ENCODE measurements at regions not wholly inside any gene's neighbourhood (a gene's known extent, or its start where the extent isn't known, plus 50 kb on each side); places are given as distances from the start of the nearest gene placed in this dataset.

DNA sequence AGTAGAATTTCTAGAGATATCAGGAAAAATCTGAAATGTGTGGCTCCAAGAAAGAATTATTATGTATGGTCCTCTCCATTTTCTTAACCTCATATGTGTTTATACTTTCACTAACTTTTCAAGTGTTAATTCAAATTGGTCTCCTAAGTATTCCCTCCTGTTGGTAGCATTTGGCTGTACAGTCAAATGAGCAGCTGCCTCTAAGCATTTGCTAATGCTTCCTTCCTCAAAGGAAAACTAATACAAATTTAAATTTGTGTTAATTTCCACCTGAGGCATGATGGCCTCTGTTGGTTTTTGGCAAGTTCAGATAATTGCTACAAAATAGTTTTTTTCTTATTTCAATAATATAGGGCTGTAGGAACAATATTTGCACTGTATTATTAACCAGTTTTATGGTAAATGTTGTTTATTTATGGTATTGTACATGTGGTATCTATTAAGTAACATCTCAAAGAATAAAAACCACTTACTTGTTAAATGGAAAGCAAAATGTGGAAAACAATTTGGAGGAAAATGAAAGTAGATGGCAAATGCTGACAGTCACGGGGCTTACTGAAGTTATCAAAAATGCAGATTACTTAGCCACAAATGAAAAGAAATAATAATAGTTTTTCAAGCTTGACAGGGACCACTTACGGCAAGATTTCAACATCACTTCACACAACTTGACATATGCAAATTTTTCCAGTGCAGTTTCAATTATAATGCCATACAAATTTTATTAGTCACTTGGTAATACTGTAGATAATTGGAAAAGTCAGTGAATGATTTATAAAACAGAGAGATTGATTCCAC, 299.3 kb upstream of the MEOX2 start:
- DNase-seq = no peak

DNA sequence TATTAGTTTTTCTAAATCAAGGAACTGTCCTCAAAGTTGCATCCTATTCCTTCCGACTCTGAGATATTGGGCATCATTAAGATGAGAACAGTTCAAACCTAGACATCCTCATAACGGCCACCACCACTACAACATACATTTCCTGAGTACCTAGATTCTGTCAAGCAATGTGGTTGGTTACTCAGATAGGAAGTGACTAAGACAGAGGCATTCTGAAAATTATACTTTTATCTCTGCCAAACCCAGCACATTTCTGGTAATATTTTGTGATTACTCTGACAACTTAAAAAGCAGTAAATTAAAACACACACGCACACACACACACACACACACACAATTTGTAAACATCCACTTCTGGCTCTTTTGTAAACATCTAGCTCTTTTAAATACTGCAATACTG, 291.2 kb upstream of the MEOX2 start:
- no peak for DNase-seq

DNA sequence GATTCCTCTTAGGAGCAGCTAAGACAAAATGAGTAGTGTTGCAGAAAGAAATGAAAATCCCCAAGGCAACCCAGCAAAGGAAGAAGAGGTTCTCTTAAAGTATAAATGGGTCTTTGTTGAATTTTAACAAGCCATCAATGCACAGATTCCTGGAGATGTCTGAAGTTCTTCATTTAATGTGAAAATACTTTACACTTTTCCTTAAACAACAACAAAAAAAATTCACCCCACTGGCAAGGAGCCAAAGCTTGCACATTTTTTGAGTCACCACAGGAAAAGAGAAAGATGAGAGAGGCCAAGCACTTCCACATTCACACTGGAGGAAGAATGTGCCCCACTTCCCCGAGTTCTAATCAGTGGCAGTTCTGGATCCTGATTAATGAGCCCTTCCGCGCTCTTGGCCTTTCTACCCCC, 286.4 kb upstream of the MEOX2 start:
- no peak for DNase-seq

GRCh38 chr7:15967551-15967950, 281.1 kb upstream of the MEOX2 start:
- DNase-seq = no peak

- no peak for DNase-seq
These were observed 280.6 kb upstream of the MEOX2 start for GRCh38 chr7:15967121-15967520.

GRCh38 chr7:15963206-15963605, 276.7 kb upstream of the MEOX2 start:
- DNase-seq = no peak

GRCh38 chr7:15954671-15955354, 268.3 kb upstream of the MEOX2 start:
- DNase-seq = no peak

- DNase-seq = no peak
These were observed 263.8 kb upstream of the MEOX2 start for GRCh38 chr7:15950299-15950698.

DNA sequence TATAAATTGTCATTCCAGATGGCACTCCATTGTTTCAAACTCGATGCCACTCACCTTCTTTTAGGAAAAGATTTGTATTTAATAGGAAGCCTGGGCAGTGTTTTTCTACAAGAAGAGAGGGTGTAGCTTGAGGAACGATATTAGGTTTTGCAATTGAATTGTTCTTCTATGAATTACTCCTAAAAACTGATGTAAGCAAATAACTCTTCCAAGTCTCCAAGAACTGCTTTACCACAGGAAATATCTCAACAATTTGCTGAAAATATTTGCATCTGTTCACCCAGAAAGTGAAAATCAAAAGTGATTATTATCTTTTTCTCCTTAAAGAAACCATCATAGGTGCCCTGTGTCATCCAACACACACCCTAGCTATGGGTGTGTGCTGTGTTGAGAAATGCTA, 261.3 kb upstream of the MEOX2 start:
- no peak for DNase-seq

- no peak for DNase-seq
These were observed 251.6 kb upstream of the MEOX2 start for GRCh38 chr7:15938115-15938514.

DNA sequence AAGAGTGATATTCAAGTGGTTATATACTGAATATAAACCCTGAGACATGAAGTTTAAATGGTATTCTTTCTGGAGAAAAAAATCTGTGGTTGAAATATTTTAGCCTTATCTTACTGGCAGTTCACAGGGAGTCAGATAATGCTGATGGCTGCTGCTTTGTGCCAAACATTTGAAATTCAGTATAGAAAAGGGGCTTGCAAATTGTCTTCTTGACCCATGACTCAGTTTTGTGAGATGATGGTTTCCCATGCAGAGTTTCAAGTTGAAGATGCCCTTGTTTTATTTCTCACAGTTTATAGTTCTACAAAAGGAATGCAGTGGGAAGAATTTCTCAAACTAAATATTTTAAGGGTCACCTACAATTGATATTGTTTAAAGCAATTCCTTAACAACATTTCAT, 251.1 kb upstream of the MEOX2 start:
- no peak for DNase-seq

DNA sequence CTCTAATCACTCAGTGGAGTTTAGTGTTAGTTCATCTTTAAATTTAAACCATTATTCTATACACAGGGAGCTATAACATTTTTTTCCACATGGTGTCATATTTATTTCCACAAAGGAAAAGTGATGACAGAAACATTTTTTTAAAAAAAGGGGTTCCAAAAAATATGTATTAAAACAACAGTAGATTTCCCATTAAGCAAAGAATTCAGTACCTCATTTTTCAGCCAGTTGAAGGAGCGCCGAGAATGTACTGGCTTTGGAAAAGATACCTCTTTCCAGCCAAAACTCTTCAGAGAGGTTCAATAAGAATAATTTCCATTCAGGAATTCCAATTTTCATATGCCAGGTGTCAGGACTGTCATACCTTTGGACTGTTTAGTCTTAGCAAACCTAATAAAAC, 250.5 kb upstream of the MEOX2 start:
- no peak for DNase-seq

GRCh38 chr7:15932318-15932717, 245.8 kb upstream of the MEOX2 start:
- no peak for DNase-seq

- DNase-seq = no peak
These were observed 242.9 kb upstream of the MEOX2 start for GRCh38 chr7:15929411-15929810.

DNA sequence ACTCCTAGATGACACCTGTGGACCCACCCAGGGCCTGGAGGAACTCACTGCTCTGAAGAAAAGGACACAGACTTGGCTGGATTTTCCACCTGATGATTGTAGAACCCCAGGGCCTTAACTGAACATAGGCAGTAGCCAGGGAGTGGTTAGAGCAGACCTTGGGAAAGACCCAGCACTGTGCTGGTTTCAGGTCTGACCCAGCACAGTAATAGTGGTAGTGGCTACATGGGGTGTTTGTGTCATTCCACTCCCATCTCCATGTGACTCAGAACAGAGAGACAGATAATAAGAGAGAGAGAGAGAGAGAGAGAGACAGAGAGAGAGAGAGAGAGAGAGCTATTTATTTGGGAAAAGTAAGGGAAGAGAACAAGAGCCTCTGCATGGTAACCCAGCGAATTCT, 239.1 kb upstream of the MEOX2 start:
- no peak for DNase-seq

DNA sequence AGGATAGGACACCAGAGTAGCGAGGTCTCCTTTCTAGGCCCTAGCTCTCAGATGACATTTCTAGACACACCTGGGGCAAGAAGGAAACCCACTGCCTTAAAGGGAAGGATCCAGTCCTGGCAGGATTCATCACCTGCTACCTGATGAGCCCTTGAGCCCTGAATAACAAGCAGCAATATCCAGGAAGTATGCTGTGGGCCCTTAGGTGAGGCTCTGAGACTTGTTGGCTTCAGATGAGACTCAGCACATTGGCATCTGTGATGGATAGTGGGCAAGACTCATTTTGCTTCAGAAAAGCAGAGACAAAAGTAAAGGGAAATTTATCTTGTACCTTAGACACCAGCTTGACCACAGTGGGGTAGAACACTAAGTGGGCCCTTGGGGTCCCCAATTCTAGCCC, 238.4 kb upstream of the MEOX2 start:
- no peak for DNase-seq

- DNase-seq = no peak
These were observed 235.5 kb upstream of the MEOX2 start for GRCh38 chr7:15922002-15922401.

DNA sequence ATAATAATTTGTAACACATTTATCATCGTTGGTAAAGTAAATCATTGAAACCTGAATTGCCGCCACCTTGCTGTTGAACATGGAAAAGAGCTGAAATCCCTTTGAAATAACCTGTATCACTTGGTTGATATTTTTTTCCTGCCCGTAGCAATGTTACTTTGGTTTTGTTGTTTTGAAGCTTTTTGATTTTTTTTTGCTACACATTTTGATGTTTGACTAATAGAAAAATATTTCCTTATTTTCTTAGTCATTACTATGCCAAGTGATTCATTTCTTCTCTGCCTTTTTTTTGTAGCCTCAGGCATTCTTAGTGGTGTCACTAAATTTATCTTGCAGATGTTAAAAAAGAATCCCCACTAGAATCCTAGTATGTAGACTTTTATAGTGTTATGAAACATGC, 235.1 kb upstream of the MEOX2 start:
- no peak for DNase-seq

GRCh38 chr7:15920953-15921352, 234.5 kb upstream of the MEOX2 start:
- DNase-seq = no peak

DNA sequence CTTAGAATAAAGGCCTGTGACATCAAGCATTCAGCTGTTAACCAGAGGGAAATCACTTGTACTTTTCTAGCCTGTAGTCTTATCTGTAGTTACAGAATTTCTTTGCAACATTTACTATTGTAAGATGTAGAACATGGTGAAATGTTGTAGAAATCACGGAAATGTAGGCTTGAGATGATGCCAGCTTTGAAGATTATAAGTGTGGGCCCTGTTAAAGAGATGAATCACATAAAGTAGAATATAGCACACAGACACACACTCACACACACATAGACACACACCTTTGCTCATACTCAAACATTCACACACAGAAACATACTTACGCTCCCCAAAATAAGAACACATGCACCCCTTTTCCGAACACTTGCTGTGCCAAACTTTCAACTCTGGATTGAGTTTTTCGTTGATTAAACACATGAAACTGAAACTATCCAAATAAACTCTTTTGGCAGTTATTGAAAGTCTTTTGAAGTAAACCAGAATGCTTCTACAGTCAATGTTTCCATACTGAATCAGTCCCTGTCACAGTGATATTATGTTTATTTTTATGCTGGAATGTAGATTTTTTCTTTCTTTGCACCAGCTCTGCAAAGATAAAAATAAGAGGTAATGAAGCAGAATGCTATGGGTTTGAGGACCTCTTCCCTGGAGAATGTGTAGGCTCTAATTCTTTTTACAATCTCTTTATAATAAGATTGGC, 230.3 kb upstream of the MEOX2 start:
- no peak for DNase-seq

GRCh38 chr7:15915686-15916293, 229.3 kb upstream of the MEOX2 start:
- DNase-seq = no peak

- DNase-seq = no peak
These were observed 228.1 kb upstream of the MEOX2 start for GRCh38 chr7:15914611-15915010.

DNA sequence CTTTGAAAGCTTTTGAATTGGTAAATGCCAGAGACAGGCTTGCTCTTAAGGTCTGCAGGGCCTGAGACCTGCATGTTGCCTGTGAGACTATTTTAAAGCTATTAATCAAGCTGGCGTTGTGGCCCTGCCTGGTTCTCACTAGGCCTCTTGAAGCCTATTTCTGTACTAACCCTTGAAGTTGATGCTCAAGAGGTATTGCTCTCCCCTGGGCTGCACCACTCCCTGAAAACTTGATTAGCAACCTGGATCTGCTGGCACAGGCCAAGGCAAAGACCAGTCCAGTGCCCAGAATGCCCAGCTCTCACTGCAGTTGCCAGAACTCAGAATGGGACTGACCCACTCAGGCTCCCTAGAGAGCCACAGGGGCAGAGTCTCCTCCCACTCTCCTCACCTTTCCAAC, 220.0 kb upstream of the MEOX2 start:
- DNase-seq = no peak
